GM13976 (cell line): ENCODE measurements at regions not wholly inside any gene's neighbourhood (a gene's known extent, or its start where the extent isn't known, plus 50 kb on each side); places are given as distances from the start of the nearest gene placed in this dataset.

Experiments used
- DNase-seq: peaks from one replicate; pipeline ENCODE4 v3.0.0; 2012; ENCODE audit warnings: low spot score
- in situ Hi-C: fragments of 300-500 bp; cut with MboI; formaldehyde crosslinking; loops from one replicate; pipeline ENCODE4 v1.12.0; 2022; ENCODE audit warnings: low sequenced_read_pairs, mixed read lengths, inconsistent platforms; ENCODE audit not compliant: unreplicated experiment
- TF ChIP-seq, protein P1 (sequence below): IDR thresholded peaks from 2 replicates; pipeline ENCODE4 v1.5.1; 2012; ENCODE audit warnings: borderline replicate concordance, mild to moderate bottlenecking; ENCODE audit not compliant: insufficient read depth; ENCODE audit errors: extremely low read depth, missing control alignments, control extremely low read depth

DNA sequence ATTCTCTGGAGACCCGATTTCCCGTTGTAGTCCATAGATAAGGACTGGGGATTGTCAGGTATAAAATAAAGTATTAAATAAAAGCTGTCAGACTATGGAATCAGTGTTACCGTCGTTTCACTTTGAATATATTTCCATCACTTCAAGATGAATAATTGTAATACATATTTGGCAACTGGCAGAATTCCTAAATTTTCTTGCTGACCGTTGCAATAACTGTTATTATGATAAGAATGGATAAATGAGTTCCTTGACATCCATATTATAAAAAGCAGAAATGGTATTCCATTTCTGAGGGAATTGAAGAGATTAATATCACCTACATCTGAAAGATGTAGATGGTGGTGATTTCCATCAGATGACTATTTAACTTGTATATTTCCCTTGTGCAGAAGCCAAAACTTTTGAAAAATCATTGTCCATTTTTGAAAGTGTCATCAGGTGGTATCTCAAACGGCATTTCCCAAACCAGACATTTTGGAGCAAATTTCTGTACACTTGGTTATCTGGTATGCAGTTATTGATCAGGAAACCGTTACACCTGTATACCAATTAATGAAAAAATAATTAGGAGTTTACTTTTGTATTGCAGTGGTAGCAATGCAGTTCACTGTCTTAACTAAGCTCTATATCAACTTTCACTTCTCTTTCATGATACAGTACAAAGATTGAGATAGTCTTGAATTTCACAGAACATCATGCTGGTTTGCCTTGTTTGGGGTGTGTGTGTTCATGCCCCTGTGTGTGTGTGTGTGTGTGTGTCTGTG lies 878.5 kb downstream of the PCDH18 start:
- no peak for DNase-seq
- in situ Hi-C loops, result no loop called here
- TF ChIP-seq, protein P1, sequence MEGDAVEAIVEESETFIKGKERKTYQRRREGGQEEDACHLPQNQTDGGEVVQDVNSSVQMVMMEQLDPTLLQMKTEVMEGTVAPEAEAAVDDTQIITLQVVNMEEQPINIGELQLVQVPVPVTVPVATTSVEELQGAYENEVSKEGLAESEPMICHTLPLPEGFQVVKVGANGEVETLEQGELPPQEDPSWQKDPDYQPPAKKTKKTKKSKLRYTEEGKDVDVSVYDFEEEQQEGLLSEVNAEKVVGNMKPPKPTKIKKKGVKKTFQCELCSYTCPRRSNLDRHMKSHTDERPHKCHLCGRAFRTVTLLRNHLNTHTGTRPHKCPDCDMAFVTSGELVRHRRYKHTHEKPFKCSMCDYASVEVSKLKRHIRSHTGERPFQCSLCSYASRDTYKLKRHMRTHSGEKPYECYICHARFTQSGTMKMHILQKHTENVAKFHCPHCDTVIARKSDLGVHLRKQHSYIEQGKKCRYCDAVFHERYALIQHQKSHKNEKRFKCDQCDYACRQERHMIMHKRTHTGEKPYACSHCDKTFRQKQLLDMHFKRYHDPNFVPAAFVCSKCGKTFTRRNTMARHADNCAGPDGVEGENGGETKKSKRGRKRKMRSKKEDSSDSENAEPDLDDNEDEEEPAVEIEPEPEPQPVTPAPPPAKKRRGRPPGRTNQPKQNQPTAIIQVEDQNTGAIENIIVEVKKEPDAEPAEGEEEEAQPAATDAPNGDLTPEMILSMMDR, result no peak

GRCh38 chr4:136651932-136652331 lies 880.4 kb downstream of the PCDH18 start:
- TF ChIP-seq, protein P1, result no peak
- no peak for DNase-seq
- in situ Hi-C loops, result no loop called here

- DNase-seq, result no peak
- in situ Hi-C loops, result no loop called here
- TF ChIP-seq, protein P1, result no peak
Observed at GRCh38 chr4:136651278-136651667, 881.0 kb downstream of the PCDH18 start.

GRCh38 chr4:136650541-136651277 lies 881.6 kb downstream of the PCDH18 start:
- TF ChIP-seq, protein P1, result no peak
- DNase-seq, result no peak
- in situ Hi-C loops, result no loop called here

DNA sequence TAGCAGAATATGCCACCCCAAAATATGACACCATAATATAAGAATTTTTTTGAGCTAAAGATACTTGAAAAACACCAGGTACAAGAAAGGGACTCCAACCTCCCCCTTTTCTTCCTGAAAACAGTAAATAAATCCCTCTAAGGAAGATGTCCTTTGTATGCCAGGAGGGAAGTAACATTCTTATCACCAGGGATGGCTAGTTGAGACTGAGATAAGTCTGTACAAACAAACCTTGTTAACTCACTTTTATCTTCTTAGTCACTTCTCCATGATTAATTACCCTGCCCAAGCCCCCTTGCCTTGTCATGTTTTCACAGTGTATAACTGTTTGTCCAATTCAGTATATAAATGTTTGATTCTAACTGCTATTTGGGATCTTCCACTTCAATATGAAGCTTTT lies 888.0 kb downstream of the PCDH18 start:
- in situ Hi-C loops, result no loop called here
- no peak for DNase-seq
- TF ChIP-seq, protein P1, result no peak

DNA sequence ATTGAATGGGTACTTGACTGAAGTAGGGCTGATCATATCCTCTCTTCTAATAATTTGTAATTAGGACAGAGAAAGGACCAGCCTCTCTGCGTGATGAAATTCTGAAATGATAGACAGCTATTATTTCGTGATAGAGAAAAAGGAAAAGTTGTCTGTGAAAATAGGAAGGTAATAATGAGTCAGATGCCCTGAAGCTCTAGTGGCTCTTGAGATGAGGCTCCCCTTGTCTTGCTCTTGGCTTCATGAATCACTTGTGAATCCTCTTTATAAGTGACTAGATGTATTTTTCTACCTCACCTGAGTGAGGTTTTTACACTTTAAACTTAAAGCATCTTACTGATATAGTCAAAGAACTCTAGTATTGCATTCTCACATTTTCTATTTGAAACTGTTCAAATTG lies 888.9 kb downstream of the PCDH18 start:
- in situ Hi-C loops, result no loop called here
- DNase-seq, result no peak
- TF ChIP-seq, protein P1, result no peak
